Panc1 (cell line): ENCODE measurements at regions not wholly inside any gene's neighbourhood (a gene's known extent, or its start where the extent isn't known, plus 50 kb on each side); places are given as distances from the start of the nearest gene placed in this dataset.

Experiments used
- ATAC-seq: fragments of 200-7000 bp; cut with Tn5 transposase; 2 replicates; pipeline ENCODE4 v1.9.1; 2020; ENCODE audit warnings: mild to moderate bottlenecking, moderate library complexity
- BruUV-seq: library from RNA; stranded (reverse); fragments of 400-500 nt; replicated peaks from 2 replicates; lab custom pipeline; 2021; lab: Mats Ljungman, UMichigan
- CTCF ChIA-PET: fragments of 300-600 bp; sonication (Branson Sonifier 250); formaldehyde crosslinking; loops from one replicate; lab custom pipeline; 2022; ENCODE audit warnings: antibody characterized with exemption; lab: Charles Lee
- POLR2A ChIA-PET: fragments of 300-600 bp; sonication (Branson Sonifier 250); formaldehyde crosslinking; loops from one replicate; lab custom pipeline; 2022; ENCODE audit warnings: antibody characterized with exemption; lab: Charles Lee
- DNase-seq: peaks from one replicate; pipeline ENCODE4 v3.0.0-alpha.2; 2010; ENCODE audit warnings: low read depth, low spot score
- H3K27ac ChIP-seq: 2 replicates; pipeline ENCODE4 v1.5.1; 2011; ENCODE audit warnings: mild to moderate bottlenecking, low read length, inconsistent platforms
- H3K27me3 ChIP-seq: fragments of 200-500 bp; sonication (Bioruptor generic); 2 replicates; pipeline ENCODE4 v1.6.0; 2014; ENCODE audit warnings: low read length, inconsistent platforms; ENCODE audit not compliant: control insufficient read depth, insufficient read depth
- H3K36me3 ChIP-seq: fragments of 200-500 bp; sonication (Bioruptor generic); 2 replicates; pipeline ENCODE4 v1.5.1; 2014; ENCODE audit warnings: inconsistent platforms, mild to moderate bottlenecking, low read length, moderate library complexity; ENCODE audit not compliant: control insufficient read depth, insufficient read depth
- H3K4me1 ChIP-seq: 2 replicates; pipeline ENCODE4 v1.5.1; 2011; ENCODE audit warnings: inconsistent platforms, mild to moderate bottlenecking, low read length, moderate library complexity; ENCODE audit not compliant: control insufficient read depth, insufficient read depth
- H3K4me3 ChIP-seq, 2 experiments: 2 replicates each; pipeline ENCODE4 v1.5.1; 2011 to 2012; ENCODE audit warnings: low read depth in 2 of 2, low read length in 2 of 2, mild to moderate bottlenecking in 2 of 2, inconsistent platforms in 1 of 2, moderate library complexity in 1 of 2
- H3K9me3 ChIP-seq: fragments of 200-500 bp; sonication (Bioruptor generic); 2 replicates; pipeline ENCODE4 v1.5.1; 2014; ENCODE audit warnings: low read depth, mild to moderate bottlenecking, inconsistent platforms, low read length, moderate library complexity; ENCODE audit not compliant: control insufficient read depth, insufficient read depth
- CTCF ChIP-seq: fragments of 450-650 bp; IDR thresholded peaks from 2 replicates; pipeline ENCODE4 v1.5.1; 2017; ENCODE audit warnings: mild to moderate bottlenecking
- POLR2AphosphoS5 ChIP-seq: IDR thresholded peaks from 2 replicates; pipeline ENCODE4 v1.6.1; 2012; ENCODE audit warnings: mild to moderate bottlenecking, low read depth, low read length, moderate library complexity
- REST ChIP-seq, 2 experiments: IDR thresholded peaks; 2 replicates each; pipeline ENCODE4 v1.6.1; 2011 to 2012; ENCODE audit warnings: low read depth in 2 of 2, control low read depth in 1 of 2, low read length in 1 of 2, mild to moderate bottlenecking in 1 of 2, moderate library complexity in 1 of 2; ENCODE audit not compliant: insufficient read depth in 1 of 2
- SIN3A ChIP-seq: IDR thresholded peaks from 2 replicates; pipeline ENCODE4 v1.6.1; 2012; ENCODE audit warnings: low read depth, mild to moderate bottlenecking, low read length, moderate library complexity, borderline replicate concordance; ENCODE audit not compliant: insufficient read depth
- TCF7L2 ChIP-seq: IDR thresholded peaks from 2 replicates; pipeline ENCODE4 v1.6.1; 2011; ENCODE audit warnings: mild to moderate bottlenecking, low read depth, low read length, inconsistent platforms
- in situ Hi-C: cut with HindIII; loops from 2 replicates; pipeline ENCODE4 v1.10.0; 2016; ENCODE audit warnings: low sequenced_read_pairs, low pct_unique_long_range_greater_than_20kb
- intact Hi-C: fragments of 100-400 bp; cut with micrococcal nuclease; formaldehyde crosslinking; loops from one replicate; pipeline ENCODE4 v1.10.0; 2022; ENCODE audit not compliant: unreplicated experiment

GRCh38 chr4:186002853-186003252, 66.1 kb upstream of the TLR3 start:
- Histone ChIP-seq H3K27me3 (no peaks in the 10 kb centered on the region), H3K4me3 (no peak overlapping the region), H3K27ac (no peak overlapping the region), H3K4me1 (no peaks in the 10 kb centered on the region), H3K36me3 (no peaks in the 10 kb centered on the region), H3K9me3 (no peaks in the 10 kb centered on the region)
- TF ChIP-seq REST (IDR thresholded peaks at IDR 0.05; ENCODE audit: insufficient read depth in 1 of 2, low read depth in 2 of 2, low read length in 1 of 2) = no peak
- no peak for TF ChIP-seq TCF7L2
- TF ChIP-seq SIN3A = no peak
- TF ChIP-seq POLR2AphosphoS5 = no peak
- no peak for TF ChIP-seq CTCF
- no peak for DNase-seq
- POLR2A ChIA-PET = interaction anchor here (0.5 kb wide), 1 partner anchor 50 kb away, joined by 4 read pairs; no protein-coding TSS in a partner anchor
- intact Hi-C loops = no loop called here
- ATAC-seq = no peak
- CTCF ChIA-PET = no interaction called here
- no TSS peak for BruUV-seq
- in situ Hi-C loops = no loop called here

- no TSS peak for BruUV-seq
- Histone ChIP-seq H3K9me3 (no peaks in the 10 kb centered on the region), H3K36me3 (no peaks in the 10 kb centered on the region), H3K27ac (no peak overlapping the region), H3K27me3 (no peaks in the 10 kb centered on the region), H3K4me1 (no peaks in the 10 kb centered on the region), H3K4me3 (no peak overlapping the region)
- no peak for TF ChIP-seq REST (IDR thresholded peaks at IDR 0.05; ENCODE audit: insufficient read depth in 1 of 2, low read depth in 2 of 2, low read length in 1 of 2)
- TF ChIP-seq TCF7L2 = no peak
- TF ChIP-seq SIN3A = no peak
- TF ChIP-seq CTCF = no peak
- TF ChIP-seq POLR2AphosphoS5 = no peak
- ATAC-seq (no peak), DNase-seq (no peak)
- POLR2A ChIA-PET = no interaction called here
- intact Hi-C loops (no loop called here), in situ Hi-C loops (no loop called here)
- CTCF ChIA-PET = no interaction called here
Observed at GRCh38 chr4:186003746-186004145, 65.2 kb upstream of the TLR3 start.
